Spleen (tissue), 11 donors: ENCODE measurements at regions not wholly inside any gene's neighbourhood (a gene's known extent, or its start where the extent isn't known, plus 50 kb on each side); places are given as distances from the start of the nearest gene placed in this dataset.

Experiments used
- DNase-seq: peaks from one replicate; pipeline ENCODE4 v3.0.0-alpha.2; 2020
- H3K27ac ChIP-seq, 8 donors: fragments of 200-600 bp; sonication (generic) in 7 of 8; 1 replicate in 4 of 8; 2 replicates in 4 of 8; pipeline versions ENCODE4 v1.5.0 to v1.8.0; 2016 to 2021; ENCODE audit warnings: inconsistent platforms in 4 of 8, mild to moderate bottlenecking in 4 of 8, moderate library complexity in 1 of 8
- H3K27me3 ChIP-seq, 7 donors: fragments of 200-600 bp; sonication (generic) in 6 of 7; replicated peaks in 1 of 7; 1 replicate in 4 of 7; 2 replicates in 3 of 7; pipeline versions ENCODE4 v1.5.0 to v1.8.0; 2016 to 2021; ENCODE audit warnings: inconsistent platforms in 3 of 7, mild to moderate bottlenecking in 1 of 7
- H3K36me3 ChIP-seq, 6 donors: fragments of 200-600 bp; sonication (generic) in 5 of 6; 1 replicate in 4 of 6; 2 replicates in 2 of 6; pipeline versions ENCODE4 v1.5.0 to v1.8.0; 2016 to 2021; ENCODE audit warnings: inconsistent platforms in 2 of 6
- H3K4me1 ChIP-seq, 6 donors: fragments of 200-600 bp; sonication (generic) in 5 of 6; 1 replicate in 3 of 6; 2 replicates in 3 of 6; pipeline versions ENCODE4 v1.5.0 to v1.8.0; 2016 to 2021; ENCODE audit warnings: inconsistent platforms in 3 of 6
- H3K4me3 ChIP-seq, 8 donors: fragments of 200-600 bp; sonication (generic) in 7 of 8; 1 replicate in 4 of 8; 2 replicates in 4 of 8; pipeline versions ENCODE4 v1.5.0 to v1.8.0; 2016 to 2021; ENCODE audit warnings: inconsistent platforms in 4 of 8, mild to moderate bottlenecking in 4 of 8, moderate library complexity in 2 of 8
- H3K9me3 ChIP-seq, 8 donors: fragments of 200-600 bp; sonication (generic) in 7 of 8; 1 replicate in 4 of 8; 2 replicates in 4 of 8; pipeline versions ENCODE4 v1.5.0 to v1.8.0; 2016 to 2021; ENCODE audit warnings: inconsistent platforms in 4 of 8
- POLR2A ChIP-seq, 3 donors: fragments of 450-650 bp; IDR thresholded peaks; one replicate each; pipeline ENCODE4 v1.5.1; 2017; ENCODE audit warnings: antibody characterized with exemption in 3 of 3, mild to moderate bottlenecking in 1 of 3
- POLR2AphosphoS5 ChIP-seq, 3 donors: sonication (generic); formaldehyde crosslinking; IDR thresholded peaks; one replicate each; pipeline ENCODE4 v1.5.1; 2017; ENCODE audit warnings: antibody characterized with exemption in 3 of 3
- WGBS, 5 donors: extraction: QIAGEN DNeasy Blood & Tissue Kit in 3 of 5; methylation state at CpG; one replicate each; pipeline versions ENCODE4 v1.1.5 to v1.1.7; 2013 to 2018; 5-methylcytosine and 5-hydroxymethylcytosine counted together
- intact Hi-C: fragments of 100-400 bp; cut with DNase I; formaldehyde crosslinking; loops from one replicate; pipeline ENCODE4 v1.15.0; 2023; ENCODE audit warnings: low total_unique reads
- TF ChIP-seq, protein P1 (sequence below), 11 experiments: fragments of 200-600 bp in 7 of 11; fragments of 450-650 bp in 4 of 11; sonication (generic) in 4 of 11; IDR thresholded peaks in 8 of 11; conservative IDR thresholded peaks in 3 of 11; 1 replicate in 7 of 11; 2 replicates in 4 of 11; pipeline versions ENCODE4 v1.4.0 to v1.8.0; 2016 to 2021; ENCODE audit warnings: antibody characterized with exemption in 11 of 11, inconsistent platforms in 4 of 11, mild to moderate bottlenecking in 1 of 11
- donor health status: healthy with polysubstance abuse.
- donor health status: DM: no; HTN: no; CAD: no; lungs with moderate emphysema.
- donor health status: DM: no; HTN: no; CAD: no.
- donor health status: Bipolar disorder and iron deficiency.
- donor health status: healthy.
- donor health status: DM: no; HTN: no; CAD: no.
- donor health status: DM: yes; HTN: yes; CAD: no.

DNA sequence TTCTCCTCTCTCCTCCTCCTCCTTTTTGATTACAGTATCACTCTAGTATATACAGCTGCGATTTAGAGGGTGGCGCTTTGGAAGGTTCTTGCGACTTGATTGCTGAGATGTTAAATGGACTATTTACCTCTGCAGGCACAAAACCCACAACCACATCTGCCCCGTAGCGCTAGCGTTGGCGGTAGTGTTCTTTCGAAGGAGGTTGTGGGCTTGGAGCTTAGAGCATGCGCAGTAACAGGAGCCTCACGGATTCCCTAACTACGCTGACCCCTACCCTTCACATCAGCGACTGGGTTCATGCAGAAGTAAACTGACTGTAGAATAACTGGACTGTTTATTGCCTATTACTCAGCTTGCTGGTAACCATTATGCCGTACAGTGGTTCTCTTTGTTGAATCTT, 58.0 kb downstream of the CGGBP1 start:
- no peak for DNase-seq
- intact Hi-C loops: loop anchor here (5.0 to 10.0 kb wide), 2 partner anchors 226 to 649 kb away; no protein-coding TSS in a partner anchor

DNA sequence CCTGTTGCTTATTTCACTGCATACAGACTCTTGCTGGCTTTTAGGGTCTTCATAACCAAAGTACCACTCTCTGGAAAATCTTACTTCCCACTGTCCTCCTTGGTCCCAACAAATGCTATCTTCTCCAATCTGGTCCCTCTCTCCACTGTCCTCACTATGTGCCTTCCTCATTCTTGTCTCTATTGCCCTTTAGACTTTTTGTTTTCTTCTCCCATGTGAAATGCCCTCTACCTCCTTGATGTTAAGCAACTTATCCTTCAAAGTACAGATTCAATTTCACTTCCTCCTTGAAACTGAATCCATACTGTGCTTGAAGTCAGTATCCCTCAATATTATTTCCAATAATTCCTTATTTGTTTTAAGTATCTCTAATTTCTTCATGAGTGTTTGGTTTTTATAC, 60.8 kb downstream of the CGGBP1 start:
- Histone ChIP-seq H3K36me3 (no peaks in the 10 kb centered on the region), H3K9me3 (no peaks in the 10 kb centered on the region), H3K4me1 (peaks cover 0 to 45% (median 24%) of the 10 kb centered on the region in 6 donors), H3K27me3 (no peaks in the 10 kb centered on the region), H3K27ac (peak overlapping the region in 4 of 8 donors; percentile 27 to 57 (median 40)), H3K4me3 (no peak overlapping the region)
- intact Hi-C loops: no loop called here
- TF ChIP-seq, protein P1, sequence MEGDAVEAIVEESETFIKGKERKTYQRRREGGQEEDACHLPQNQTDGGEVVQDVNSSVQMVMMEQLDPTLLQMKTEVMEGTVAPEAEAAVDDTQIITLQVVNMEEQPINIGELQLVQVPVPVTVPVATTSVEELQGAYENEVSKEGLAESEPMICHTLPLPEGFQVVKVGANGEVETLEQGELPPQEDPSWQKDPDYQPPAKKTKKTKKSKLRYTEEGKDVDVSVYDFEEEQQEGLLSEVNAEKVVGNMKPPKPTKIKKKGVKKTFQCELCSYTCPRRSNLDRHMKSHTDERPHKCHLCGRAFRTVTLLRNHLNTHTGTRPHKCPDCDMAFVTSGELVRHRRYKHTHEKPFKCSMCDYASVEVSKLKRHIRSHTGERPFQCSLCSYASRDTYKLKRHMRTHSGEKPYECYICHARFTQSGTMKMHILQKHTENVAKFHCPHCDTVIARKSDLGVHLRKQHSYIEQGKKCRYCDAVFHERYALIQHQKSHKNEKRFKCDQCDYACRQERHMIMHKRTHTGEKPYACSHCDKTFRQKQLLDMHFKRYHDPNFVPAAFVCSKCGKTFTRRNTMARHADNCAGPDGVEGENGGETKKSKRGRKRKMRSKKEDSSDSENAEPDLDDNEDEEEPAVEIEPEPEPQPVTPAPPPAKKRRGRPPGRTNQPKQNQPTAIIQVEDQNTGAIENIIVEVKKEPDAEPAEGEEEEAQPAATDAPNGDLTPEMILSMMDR (IDR thresholded peaks at IDR 0.05 in 8 of 11, conservative IDR thresholded peaks at IDR 0.05 in 3 of 11): no peak
- TF ChIP-seq POLR2A (IDR thresholded peaks at IDR 0.05) (no peak), POLR2AphosphoS5 (IDR thresholded peaks at IDR 0.05) (no peak)
- no peak for DNase-seq

More for the DNA sequence above, 58.0 kb downstream of the CGGBP1 start:
- H3K4me3 ChIP-seq: peak overlapping the region in 3 of 8 donors; percentile 3 to 48 (median 16)
- H3K27ac ChIP-seq: no peak overlapping the region
- H3K9me3 ChIP-seq: no peaks in the 10 kb centered on the region
- no peaks in the 10 kb centered on the region for H3K36me3 ChIP-seq
- 40 to 60% (median 53%) methylated on average over 13 of the region's 13 CpGs for WGBS, 5 donors
- TF ChIP-seq, protein P1 (IDR thresholded peaks at IDR 0.05 in 8 of 11, conservative IDR thresholded peaks at IDR 0.05 in 3 of 11): no peak
- TF ChIP-seq POLR2AphosphoS5 (IDR thresholded peaks at IDR 0.05) (no peak), POLR2A (IDR thresholded peaks at IDR 0.05) (no peak)
- peaks cover 0 to 55% (median 27%) of the 10 kb centered on the region in 6 donors for H3K4me1 ChIP-seq
- H3K27me3 ChIP-seq: no peaks in the 10 kb centered on the region

DNA sequence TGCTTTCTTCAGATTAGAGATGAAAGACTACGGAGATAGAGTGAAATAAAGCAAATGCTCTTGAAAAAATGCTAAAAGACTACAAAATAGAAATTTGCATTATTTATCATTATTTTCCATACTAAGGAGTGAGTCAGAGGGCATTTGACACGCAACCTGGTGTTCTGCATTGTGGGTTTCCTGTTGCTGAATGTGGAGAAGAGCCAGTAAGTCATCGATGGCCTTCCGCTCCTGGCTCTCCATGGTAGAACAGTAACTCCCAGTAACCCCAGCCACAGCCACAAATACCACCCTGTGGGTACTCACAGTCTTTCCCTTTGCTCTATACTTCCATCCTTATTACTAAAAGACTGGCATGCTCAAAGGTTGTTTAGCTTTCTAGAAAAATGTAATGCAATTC, 61.5 kb downstream of the CGGBP1 start:
- H3K4me1 ChIP-seq: peaks cover 0 to 43% (median 23%) of the 10 kb centered on the region in 6 donors
- no peak for TF ChIP-seq POLR2A (IDR thresholded peaks at IDR 0.05)
- TF ChIP-seq POLR2AphosphoS5 (IDR thresholded peaks at IDR 0.05): no peak
- TF ChIP-seq, protein P1 (IDR thresholded peaks at IDR 0.05 in 8 of 11, conservative IDR thresholded peaks at IDR 0.05 in 3 of 11): no peak
- H3K27ac ChIP-seq: peak overlapping the region in 4 of 8 donors; percentile 37 to 57 (median 43)
- intact Hi-C loops: no loop called here
- H3K27me3 ChIP-seq: no peaks in the 10 kb centered on the region
- WGBS, 5 donors: 19 to 43% (median 28%) methylated on average over 4 of the region's 4 CpGs
- no peaks in the 10 kb centered on the region for H3K36me3 ChIP-seq
- H3K9me3 ChIP-seq: no peaks in the 10 kb centered on the region
- DNase-seq: no peak
- H3K4me3 ChIP-seq: peak overlapping the region in 1 of 8 donors; percentile 50

DNA sequence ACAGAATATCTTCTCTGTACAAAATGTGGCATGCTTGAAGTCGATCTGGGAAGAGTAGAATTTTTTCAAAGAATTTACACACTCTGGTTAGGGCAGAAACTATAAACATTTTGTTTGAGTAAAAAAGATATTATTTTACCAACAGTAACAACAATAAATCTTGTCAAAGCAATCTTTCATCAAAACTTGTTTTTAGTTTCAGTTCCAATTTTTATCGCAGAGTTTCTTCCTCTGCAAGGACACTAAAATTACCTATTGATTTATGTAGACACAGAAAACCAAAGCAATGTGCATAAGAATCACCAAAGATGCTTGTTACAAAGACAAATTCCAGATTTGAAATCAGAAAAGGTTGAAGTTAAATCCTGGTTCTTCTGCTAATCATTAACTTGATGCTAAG, 61.9 kb downstream of the CGGBP1 start:
- no peak for TF ChIP-seq POLR2A (IDR thresholded peaks at IDR 0.05)
- no peak for TF ChIP-seq POLR2AphosphoS5 (IDR thresholded peaks at IDR 0.05)
- TF ChIP-seq, protein P1 (IDR thresholded peaks at IDR 0.05 in 8 of 11, conservative IDR thresholded peaks at IDR 0.05 in 3 of 11): no peak
- peak overlapping the region in 2 of 8 donors; percentile 4 to 50 for H3K4me3 ChIP-seq
- no peaks in the 10 kb centered on the region for H3K36me3 ChIP-seq
- H3K4me1 ChIP-seq: peaks cover 0 to 43% (median 23%) of the 10 kb centered on the region in 6 donors
- H3K27me3 ChIP-seq: no peaks in the 10 kb centered on the region
- 16 to 36% (median 22%) methylated on average over 2 of the region's 2 CpGs for WGBS, 5 donors
- no peak for DNase-seq
- H3K27ac ChIP-seq: peak overlapping the region in 4 of 8 donors; percentile 37 to 57 (median 43)
- H3K9me3 ChIP-seq: no peaks in the 10 kb centered on the region
- intact Hi-C loops: no loop called here
